ENCODE measurements at regions not wholly inside any gene's neighbourhood (a gene's known extent, or its start where the extent isn't known, plus 50 kb on each side); places are given as distances from the start of the nearest gene placed in this dataset.

- BruUV-seq (replicated peaks), result no TSS peak
- TF ChIP-seq SMC3 (IDR thresholded peaks at IDR 0.05; ENCODE audit: borderline replicate concordance, low read length) (no peak), SPI1 (IDR thresholded peaks at IDR 0.05; ENCODE audit: borderline replicate concordance, insufficient read depth, low read depth, low read length) (no peak), ZNF274 (IDR thresholded peaks at IDR 0.05; ENCODE audit: insufficient read depth, insufficient read length) (no peak), ZBTB33 (IDR thresholded peaks at IDR 0.05) (no peak), ZZZ3 (IDR thresholded peaks at IDR 0.05; ENCODE audit: control insufficient read depth, insufficient read length, low read depth) (no peak), POU2F2 (IDR thresholded peaks at IDR 0.05; ENCODE audit: borderline replicate concordance, low read depth, low read length) (no peak), NBN (IDR thresholded peaks at IDR 0.05) (no peak), TAF1 (IDR thresholded peaks at IDR 0.05; ENCODE audit: borderline replicate concordance, low read depth, low read length) (no peak), BMI1 (IDR thresholded peaks at IDR 0.05; ENCODE audit: borderline replicate concordance) (no peak), CUX1 (IDR thresholded peaks at IDR 0.05; ENCODE audit: insufficient replicate concordance, low read depth, low read length) (no peak), SREBF2 (IDR thresholded peaks at IDR 0.05; ENCODE audit: low read length) (no peak), ESRRA (IDR thresholded peaks at IDR 0.05; ENCODE audit: low read length) (no peak), YY1 (IDR thresholded peaks at IDR 0.05; ENCODE audit: low read depth, low read length) (no peak), POLR2AphosphoS2 (IDR thresholded peaks at IDR 0.05; ENCODE audit: low read depth, low read length) (no peak), HSF1 (IDR thresholded peaks at IDR 0.05; ENCODE audit: low read depth, low read length) (no peak), MLLT1 (IDR thresholded peaks at IDR 0.05) (no peak), POLR2AphosphoS5 (IDR thresholded peaks at IDR 0.05; ENCODE audit: low read length) (no peak)
These were observed 527.1 kb upstream of the NRXN1 start for GRCh38 chr2:51559026-51559425.

More at GRCh38 chr2:51559026-51559425, 527.1 kb upstream of the NRXN1 start:
- Histone ChIP-seq H3K4me3 (no peak overlapping the region), H3K27ac (ENCODE audit: control insufficient read depth, insufficient read depth) (no peak overlapping the region), H3K36me3 (ENCODE audit: control insufficient read depth in 2 of 2, insufficient read depth in 2 of 2, low read length in 1 of 2) (no peaks in the 10 kb centered on the region), H3K9ac (ENCODE audit: control insufficient read depth, insufficient read depth, low read length) (no peak overlapping the region), H3K9me3 (replicated peaks; ENCODE audit: control insufficient read depth, insufficient read depth, low read length) (no peaks in the 10 kb centered on the region), H3K27me3 (replicated peaks in 1 of 2; ENCODE audit: control insufficient read depth in 2 of 2, insufficient read depth in 2 of 2, low read length in 1 of 2) (no peaks in the 10 kb centered on the region), H3K4me1 (ENCODE audit: control insufficient read depth, insufficient read depth, low read length) (no peaks in the 10 kb centered on the region), H2AFZ (ENCODE audit: control insufficient read depth, low read depth, low read length) (no peak overlapping the region), H3K79me2 (ENCODE audit: control insufficient read depth, insufficient read depth, low read length) (no peaks in the 10 kb centered on the region), H4K20me1 (ENCODE audit: control insufficient read depth, insufficient read depth) (no peaks in the 10 kb centered on the region), H3K4me2 (ENCODE audit: control insufficient read depth, insufficient read depth) (no peak overlapping the region)
- FAIRE-seq (no peak), DNase-seq (ENCODE audit: low read depth, low spot score) (no peak), ATAC-seq (no peak)
- RAD21 ChIA-PET (ENCODE audit: unreplicated experiment), result no interaction called here
- CTCF ChIA-PET, result no interaction called here
- in situ Hi-C loops (cut with MboI), result no loop called here
- intact Hi-C loops (cut with micrococcal nuclease; ENCODE audit: unreplicated experiment), result no loop called here
- SMC1A ChIA-PET (ENCODE audit: uncharacterized antibody, unreplicated experiment), result interaction anchor here (1.2 kb wide), 1 partner anchor 10 kb away, joined by 3 read pairs; no protein-coding TSS in a partner anchor
- POLR2A ChIA-PET, result no interaction called here
